ENCODE measurements at regions not wholly inside any gene's neighbourhood (a gene's known extent, or its start where the extent isn't known, plus 50 kb on each side); places are given as distances from the start of the nearest gene placed in this dataset.

DNA sequence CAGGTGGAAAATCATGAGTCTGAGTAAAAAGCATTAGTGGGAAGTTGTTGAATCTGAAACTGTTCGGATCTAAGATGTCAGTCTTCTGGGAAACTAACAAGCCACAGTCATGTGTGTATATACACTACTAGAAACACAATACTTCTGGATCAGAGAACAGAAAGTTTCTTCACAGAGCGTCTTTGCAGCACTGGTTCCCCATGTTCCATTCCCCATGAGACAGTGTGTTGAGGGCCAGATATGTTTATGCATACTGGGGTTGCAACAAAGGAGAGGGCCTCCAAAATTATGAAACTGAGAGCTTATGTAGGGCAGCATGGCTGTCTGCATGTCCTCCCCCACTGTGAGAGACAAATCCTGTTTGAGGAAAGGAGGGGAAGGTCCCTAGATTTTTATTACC, 295.0 kb upstream of the NAV3 start:
- TF ChIP-seq, protein P1, sequence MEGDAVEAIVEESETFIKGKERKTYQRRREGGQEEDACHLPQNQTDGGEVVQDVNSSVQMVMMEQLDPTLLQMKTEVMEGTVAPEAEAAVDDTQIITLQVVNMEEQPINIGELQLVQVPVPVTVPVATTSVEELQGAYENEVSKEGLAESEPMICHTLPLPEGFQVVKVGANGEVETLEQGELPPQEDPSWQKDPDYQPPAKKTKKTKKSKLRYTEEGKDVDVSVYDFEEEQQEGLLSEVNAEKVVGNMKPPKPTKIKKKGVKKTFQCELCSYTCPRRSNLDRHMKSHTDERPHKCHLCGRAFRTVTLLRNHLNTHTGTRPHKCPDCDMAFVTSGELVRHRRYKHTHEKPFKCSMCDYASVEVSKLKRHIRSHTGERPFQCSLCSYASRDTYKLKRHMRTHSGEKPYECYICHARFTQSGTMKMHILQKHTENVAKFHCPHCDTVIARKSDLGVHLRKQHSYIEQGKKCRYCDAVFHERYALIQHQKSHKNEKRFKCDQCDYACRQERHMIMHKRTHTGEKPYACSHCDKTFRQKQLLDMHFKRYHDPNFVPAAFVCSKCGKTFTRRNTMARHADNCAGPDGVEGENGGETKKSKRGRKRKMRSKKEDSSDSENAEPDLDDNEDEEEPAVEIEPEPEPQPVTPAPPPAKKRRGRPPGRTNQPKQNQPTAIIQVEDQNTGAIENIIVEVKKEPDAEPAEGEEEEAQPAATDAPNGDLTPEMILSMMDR (IDR thresholded peaks at IDR 0.05; ENCODE audit: borderline replicate concordance, extremely low read depth, low read length, poor library complexity, severe bottlenecking), result no peak
- no peak for TF ChIP-seq EZH2 (IDR thresholded peaks at IDR 0.05; ENCODE audit: borderline replicate concordance, low read depth, low read length, severe bottlenecking)
